ENCODE measurements at regions not wholly inside any gene's neighbourhood (a gene's known extent, or its start where the extent isn't known, plus 50 kb on each side); places are given as distances from the start of the nearest gene placed in this dataset.

DNA sequence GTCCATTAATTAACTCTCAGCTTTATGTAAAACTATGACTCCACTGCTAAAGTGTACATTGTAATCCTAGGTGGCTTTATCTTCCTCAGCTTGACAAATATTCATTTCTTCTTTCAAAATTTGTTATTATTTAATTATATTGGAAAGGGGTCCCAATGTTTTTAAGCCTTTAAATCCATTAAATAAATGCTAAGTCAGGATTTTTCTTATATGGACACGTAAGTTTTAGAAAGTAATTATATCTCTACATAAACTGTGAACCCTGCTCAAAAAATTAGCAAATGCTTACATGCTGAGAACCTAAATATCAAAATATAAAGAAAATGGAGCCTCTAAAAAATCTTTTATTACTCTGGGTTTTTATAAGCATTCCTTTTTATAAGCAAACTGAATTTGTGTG lies 78.2 kb upstream of the MIR17HG start:
- H3K9me3 ChIP-seq = no peaks in the 10 kb centered on the region
- DNase-seq (ENCODE audit: low spot score) (no peak), ATAC-seq (ENCODE audit: insufficient number of reproducible peaks, low FRiP score, low read depth) (no peak)
- TF ChIP-seq, protein P1, sequence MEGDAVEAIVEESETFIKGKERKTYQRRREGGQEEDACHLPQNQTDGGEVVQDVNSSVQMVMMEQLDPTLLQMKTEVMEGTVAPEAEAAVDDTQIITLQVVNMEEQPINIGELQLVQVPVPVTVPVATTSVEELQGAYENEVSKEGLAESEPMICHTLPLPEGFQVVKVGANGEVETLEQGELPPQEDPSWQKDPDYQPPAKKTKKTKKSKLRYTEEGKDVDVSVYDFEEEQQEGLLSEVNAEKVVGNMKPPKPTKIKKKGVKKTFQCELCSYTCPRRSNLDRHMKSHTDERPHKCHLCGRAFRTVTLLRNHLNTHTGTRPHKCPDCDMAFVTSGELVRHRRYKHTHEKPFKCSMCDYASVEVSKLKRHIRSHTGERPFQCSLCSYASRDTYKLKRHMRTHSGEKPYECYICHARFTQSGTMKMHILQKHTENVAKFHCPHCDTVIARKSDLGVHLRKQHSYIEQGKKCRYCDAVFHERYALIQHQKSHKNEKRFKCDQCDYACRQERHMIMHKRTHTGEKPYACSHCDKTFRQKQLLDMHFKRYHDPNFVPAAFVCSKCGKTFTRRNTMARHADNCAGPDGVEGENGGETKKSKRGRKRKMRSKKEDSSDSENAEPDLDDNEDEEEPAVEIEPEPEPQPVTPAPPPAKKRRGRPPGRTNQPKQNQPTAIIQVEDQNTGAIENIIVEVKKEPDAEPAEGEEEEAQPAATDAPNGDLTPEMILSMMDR (IDR thresholded peaks at IDR 0.05) = no peak
- no peak overlapping the region for H3K4me3 ChIP-seq
- no peaks in the 10 kb centered on the region for H3K4me1 ChIP-seq (ENCODE audit: control insufficient read depth in 1 of 2, low read depth in 2 of 2)
- H3K27ac ChIP-seq = no peak overlapping the region
- H3K27me3 ChIP-seq (replicated peaks; ENCODE audit: insufficient read depth) = no peaks in the 10 kb centered on the region
- no peaks in the 10 kb centered on the region for H3K36me3 ChIP-seq

DNA sequence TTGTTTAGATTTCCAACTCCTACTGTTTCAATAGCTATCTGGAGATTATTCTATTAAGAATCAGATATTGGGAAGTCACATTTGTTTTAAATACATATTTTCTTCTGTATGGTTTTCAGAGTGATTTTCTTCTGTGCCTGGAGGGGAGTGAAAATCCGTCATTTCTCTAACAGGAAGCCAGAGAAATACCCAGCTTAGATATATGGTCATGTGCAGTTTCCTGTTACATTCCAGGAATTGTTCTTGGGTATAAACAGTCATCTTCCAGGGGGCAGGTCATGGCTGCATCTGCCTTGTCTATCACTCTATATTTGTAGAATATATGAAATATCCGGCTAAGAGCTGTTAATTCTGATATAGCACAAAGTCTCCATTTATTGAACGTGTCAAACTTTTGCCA lies 77.5 kb upstream of the MIR17HG start:
- no peaks in the 10 kb centered on the region for H3K4me1 ChIP-seq (ENCODE audit: control insufficient read depth in 1 of 2, low read depth in 2 of 2)
- H3K36me3 ChIP-seq = no peaks in the 10 kb centered on the region
- no peak overlapping the region for H3K27ac ChIP-seq
- DNase-seq (ENCODE audit: low spot score) (no peak), ATAC-seq (ENCODE audit: insufficient number of reproducible peaks, low FRiP score, low read depth) (no peak)
- no peaks in the 10 kb centered on the region for H3K27me3 ChIP-seq (replicated peaks; ENCODE audit: insufficient read depth)
- no peaks in the 10 kb centered on the region for H3K9me3 ChIP-seq
- TF ChIP-seq, protein P1 (IDR thresholded peaks at IDR 0.05) = no peak
- no peak overlapping the region for H3K4me3 ChIP-seq

DNA sequence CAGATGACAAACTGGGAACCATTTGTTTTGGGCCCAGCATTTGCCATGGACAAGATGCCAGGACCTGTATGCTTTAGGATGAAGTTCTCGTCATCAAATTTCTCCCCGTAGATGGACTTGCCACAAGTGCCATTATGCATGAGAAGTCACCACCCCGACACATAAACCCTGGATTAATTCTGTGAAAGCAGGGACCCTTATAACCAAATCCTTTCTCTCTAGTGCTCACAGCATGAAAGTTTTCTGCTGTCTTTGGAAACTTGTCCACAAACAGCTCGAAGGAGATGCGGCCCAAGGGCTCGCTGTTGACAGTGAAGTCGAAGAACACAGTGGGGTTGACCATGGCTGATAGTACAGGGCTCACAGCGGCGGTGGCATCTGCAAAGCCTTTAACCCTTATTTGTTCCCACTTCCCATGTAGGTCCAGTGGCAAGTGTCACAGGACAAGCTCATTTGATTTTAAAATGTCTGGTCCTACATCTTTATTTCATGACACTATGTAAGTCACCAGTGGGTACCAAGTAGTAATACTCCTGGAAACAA lies 75.2 kb upstream of the MIR17HG start:
- ATAC-seq (ENCODE audit: insufficient number of reproducible peaks, low FRiP score, low read depth) (no peak), DNase-seq (ENCODE audit: low spot score) (no peak)
- Histone ChIP-seq H3K4me3 (no peak overlapping the region), H3K27me3 (replicated peaks; ENCODE audit: insufficient read depth) (no peaks in the 10 kb centered on the region), H3K4me1 (ENCODE audit: control insufficient read depth in 1 of 2, low read depth in 2 of 2) (no peaks in the 10 kb centered on the region), H3K27ac (no peak overlapping the region), H3K36me3 (no peaks in the 10 kb centered on the region), H3K9me3 (peaks cover 3% of the 10 kb centered on the region)
- TF ChIP-seq, protein P1 (IDR thresholded peaks at IDR 0.05) = no peak

DNA sequence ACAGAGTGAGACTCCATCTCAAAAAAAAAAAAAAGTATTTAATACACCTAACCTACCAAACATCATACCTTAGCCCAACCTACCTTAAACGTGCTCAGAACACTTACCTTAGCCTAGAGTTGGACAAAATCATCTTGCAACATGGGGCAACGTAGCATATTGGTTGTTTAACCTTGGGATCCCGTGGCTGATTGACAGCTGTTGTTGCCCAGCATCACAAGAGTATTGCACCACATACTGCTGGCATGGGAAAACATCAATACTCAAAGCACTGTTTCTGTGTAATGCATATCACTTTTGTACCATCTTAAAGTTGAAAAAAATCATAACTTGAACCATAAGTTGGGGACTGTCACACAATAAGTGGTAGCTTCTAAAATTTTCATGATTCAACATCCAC lies 73.8 kb upstream of the MIR17HG start:
- Histone ChIP-seq H3K4me3 (no peak overlapping the region), H3K27ac (no peak overlapping the region), H3K36me3 (no peaks in the 10 kb centered on the region), H3K27me3 (replicated peaks; ENCODE audit: insufficient read depth) (no peaks in the 10 kb centered on the region), H3K9me3 (peaks cover 3% of the 10 kb centered on the region), H3K4me1 (ENCODE audit: control insufficient read depth in 1 of 2, low read depth in 2 of 2) (no peaks in the 10 kb centered on the region)
- no peak for DNase-seq (ENCODE audit: low spot score)
- TF ChIP-seq, protein P1 (IDR thresholded peaks at IDR 0.05) = no peak
- no peak for ATAC-seq (ENCODE audit: insufficient number of reproducible peaks, low FRiP score, low read depth)

DNA sequence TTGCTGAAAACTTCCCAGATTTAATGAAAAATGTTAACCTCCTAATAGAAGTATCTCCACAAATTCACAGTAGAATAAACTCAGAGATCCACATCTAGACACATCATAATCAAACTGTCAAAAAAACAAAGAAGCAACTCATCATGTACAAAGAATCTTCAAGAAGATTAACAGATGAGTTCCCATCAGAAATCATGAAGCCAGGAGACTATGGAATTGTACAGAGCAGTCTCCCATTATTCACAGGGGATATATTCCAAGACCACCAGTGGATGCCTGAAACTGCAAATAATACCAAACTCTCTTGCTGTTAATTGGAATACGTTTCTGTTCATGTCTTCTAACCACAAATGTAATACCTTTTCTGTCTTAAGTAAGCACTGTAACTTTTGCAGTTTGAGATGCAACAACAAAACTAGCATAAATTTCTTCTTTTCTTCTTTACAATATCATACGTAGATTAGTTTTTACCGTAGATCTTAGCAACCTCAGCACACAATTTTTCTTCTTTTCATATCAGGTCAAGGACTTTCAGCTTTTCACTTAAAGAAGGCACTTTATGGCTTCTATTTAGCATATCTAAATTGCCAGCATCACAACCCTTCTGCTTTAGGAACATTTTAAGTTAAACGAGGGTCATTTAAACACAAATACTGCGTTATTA lies 70.3 kb upstream of the MIR17HG start:
- no peaks in the 10 kb centered on the region for H3K4me1 ChIP-seq (ENCODE audit: control insufficient read depth in 1 of 2, low read depth in 2 of 2)

More for the DNA sequence above, 70.3 kb upstream of the MIR17HG start:
- DNase-seq (ENCODE audit: low spot score) = no peak
- Histone ChIP-seq H3K27me3 (replicated peaks; ENCODE audit: insufficient read depth) (no peaks in the 10 kb centered on the region), H3K4me3 (no peak overlapping the region), H3K27ac (no peak overlapping the region), H3K9me3 (peaks cover 3% of the 10 kb centered on the region), H3K36me3 (no peaks in the 10 kb centered on the region)
- no peak for ATAC-seq (ENCODE audit: insufficient number of reproducible peaks, low FRiP score, low read depth)
- TF ChIP-seq, protein P1 (IDR thresholded peaks at IDR 0.05) = no peak

Measured in thoracic aorta (tissue), 2 donors.